GM18870 (cell line): ENCODE measurements at regions not wholly inside any gene's neighbourhood (a gene's known extent, or its start where the extent isn't known, plus 50 kb on each side); places are given as distances from the start of the nearest gene placed in this dataset.

ENCODE experiments used
- ATAC-seq: cut with Tn5 transposase; IDR thresholded peaks from one replicate; pipeline ENCODE4 v1.9.1; 2021; ENCODE audit warnings: moderate library complexity; ENCODE audit not compliant: unreplicated experiment

GRCh38 chr10:71066600-71066999 lies 145.8 kb upstream of the UNC5B start:
- ATAC-seq = no peak

DNA sequence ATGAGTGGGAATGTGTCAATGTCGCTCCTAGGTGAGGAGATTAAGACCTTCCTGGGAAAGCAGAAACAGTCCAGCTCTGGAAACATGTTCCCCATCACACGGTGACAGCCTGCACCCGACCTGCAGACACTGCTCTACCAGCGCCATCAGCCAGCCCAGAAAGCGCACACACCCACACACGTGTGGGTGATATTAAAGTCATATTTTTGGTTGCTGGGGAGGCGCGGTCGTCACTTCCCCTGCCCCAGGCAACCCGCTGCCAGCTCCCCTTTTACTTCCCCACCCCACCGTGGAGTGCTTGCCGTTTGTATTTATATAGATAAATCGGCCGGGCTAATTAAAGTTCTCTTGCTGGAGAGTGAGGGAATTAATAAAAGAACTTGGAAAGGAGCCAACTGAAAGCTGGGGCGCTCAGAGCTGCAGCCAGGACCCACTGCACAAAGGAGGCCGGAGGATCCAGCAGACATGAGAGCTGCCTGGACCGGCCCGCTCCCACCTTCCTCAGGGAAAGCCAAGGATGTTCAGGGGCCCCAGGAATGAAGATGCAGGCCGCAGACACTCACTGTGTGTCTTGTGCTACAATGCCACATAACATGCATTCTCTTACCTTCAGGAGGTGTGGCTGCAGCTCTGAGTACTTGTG lies 145.2 kb upstream of the UNC5B start:
- no peak for ATAC-seq

DNA sequence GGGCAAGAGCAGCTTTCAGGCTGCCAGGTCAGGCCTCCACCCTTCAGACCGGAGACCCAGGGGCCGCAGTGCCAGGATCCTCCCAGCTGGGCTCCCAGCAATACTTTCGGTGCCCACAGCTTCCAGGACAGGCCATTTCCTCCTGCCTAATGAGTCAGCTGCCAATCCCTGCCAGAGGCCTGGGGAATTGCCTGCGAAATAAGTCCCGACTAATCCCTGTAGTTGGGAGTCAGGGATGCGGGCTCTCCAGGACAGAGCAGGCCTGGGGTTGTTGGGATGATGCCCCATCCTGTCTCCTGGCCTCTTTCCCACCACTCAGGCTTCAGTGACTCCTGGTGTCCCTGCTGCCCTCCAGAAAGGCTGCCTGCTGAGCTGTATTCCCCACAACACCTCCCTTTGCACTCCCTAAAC lies 143.5 kb upstream of the UNC5B start:
- no peak for ATAC-seq

DNA sequence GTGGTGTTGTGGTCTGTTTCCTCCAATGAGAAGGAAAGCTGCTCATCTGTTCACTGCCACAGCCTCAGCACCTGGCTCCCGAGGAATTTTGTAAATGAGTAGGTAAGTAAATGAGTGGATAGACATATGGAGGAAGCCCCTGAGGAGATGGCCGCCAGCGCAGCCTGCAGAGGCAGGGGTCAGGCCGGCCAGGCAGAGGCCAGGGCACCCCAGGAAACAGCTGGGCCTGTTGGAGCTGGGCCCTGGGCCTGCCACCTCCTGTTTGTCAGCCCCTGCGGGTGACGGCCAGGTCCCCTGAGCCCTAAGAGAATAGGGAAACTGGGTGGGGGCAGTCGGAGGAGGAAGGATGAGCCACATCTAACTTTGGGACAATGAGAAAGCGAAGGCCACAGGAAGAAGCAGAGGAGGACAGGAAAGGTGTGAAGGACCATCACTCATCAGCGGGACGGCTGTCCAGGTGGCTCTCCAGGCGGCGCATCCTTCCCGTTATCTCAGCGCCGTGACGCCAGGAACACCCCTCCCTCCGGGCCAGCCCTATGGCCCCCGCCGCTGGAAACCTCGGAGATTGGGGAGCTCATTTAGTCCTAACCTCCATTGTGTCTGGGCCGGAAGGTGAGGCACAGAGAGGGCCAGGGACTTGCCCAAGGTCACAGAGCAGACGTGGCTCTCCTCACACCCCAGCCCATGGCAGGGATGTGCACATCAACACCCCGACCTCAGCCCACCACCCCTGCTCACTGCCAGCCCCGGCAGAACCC lies 142.3 kb upstream of the UNC5B start:
- ATAC-seq = no peak

DNA sequence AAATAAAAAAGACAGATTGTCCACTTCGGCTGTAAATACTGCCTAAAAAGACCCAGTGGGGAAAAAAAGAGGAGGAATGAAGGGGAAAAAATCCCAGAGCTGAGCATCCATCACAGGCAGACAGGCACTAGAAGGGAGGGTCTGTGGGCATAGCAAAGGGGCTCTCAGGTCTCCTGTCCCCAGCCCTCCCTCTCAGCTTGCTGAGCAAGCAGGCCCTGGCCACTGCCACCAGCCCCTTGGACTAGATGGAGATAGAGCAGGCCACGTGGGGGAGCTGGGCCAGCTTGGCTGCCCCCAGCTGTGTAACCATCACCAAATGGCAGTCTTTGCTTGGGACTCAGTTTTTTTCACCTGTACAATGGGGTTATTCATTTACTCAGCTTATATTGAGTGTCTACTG lies 141.6 kb upstream of the UNC5B start:
- ATAC-seq = no peak

DNA sequence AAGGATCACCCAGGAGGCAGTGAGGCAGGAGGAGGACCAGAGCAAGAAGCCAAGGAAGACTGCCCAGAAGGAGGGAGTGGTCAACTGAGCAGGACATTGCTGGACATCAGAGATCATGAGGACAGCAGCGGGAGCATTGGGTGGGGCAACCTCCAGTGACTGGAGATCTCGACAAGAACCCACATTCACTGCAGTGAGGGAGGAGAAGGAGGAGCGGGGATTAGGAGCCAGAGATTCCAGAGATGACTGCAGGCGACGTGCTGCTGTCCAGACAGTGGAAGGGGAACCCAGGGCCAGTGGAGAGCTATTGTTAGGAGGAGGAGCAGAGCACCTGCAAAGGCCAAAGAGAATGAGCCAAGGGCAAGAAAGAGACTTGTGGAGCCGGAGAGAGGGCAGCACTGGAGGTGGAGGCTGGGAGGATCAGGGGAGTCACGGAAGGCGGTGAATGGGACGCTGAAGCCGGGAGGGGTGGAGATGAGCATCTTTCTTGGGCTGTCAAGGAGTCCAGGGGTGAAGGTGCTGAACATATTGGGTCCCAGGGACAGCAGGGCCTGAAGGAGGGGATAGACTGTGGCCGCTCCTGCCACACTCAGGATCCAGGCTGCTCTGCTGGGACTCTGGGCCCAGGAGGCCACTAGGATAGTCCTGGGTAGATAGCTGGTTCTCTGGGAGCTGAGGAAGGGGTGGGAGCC lies 140.1 kb upstream of the UNC5B start:
- no peak for ATAC-seq

- no peak for ATAC-seq
Observed at GRCh38 chr10:71072823-71073210, 139.6 kb upstream of the UNC5B start.

- no peak for ATAC-seq
Observed at GRCh38 chr10:71073451-71074175, 138.8 kb upstream of the UNC5B start.

- no peak for ATAC-seq
Observed at GRCh38 chr10:71074176-71074755, 138.1 kb upstream of the UNC5B start.

GRCh38 chr10:71075086-71075758 lies 137.1 kb upstream of the UNC5B start:
- ATAC-seq = no peak

- no peak for ATAC-seq
Observed at GRCh38 chr10:71075759-71076472, 136.5 kb upstream of the UNC5B start.

DNA sequence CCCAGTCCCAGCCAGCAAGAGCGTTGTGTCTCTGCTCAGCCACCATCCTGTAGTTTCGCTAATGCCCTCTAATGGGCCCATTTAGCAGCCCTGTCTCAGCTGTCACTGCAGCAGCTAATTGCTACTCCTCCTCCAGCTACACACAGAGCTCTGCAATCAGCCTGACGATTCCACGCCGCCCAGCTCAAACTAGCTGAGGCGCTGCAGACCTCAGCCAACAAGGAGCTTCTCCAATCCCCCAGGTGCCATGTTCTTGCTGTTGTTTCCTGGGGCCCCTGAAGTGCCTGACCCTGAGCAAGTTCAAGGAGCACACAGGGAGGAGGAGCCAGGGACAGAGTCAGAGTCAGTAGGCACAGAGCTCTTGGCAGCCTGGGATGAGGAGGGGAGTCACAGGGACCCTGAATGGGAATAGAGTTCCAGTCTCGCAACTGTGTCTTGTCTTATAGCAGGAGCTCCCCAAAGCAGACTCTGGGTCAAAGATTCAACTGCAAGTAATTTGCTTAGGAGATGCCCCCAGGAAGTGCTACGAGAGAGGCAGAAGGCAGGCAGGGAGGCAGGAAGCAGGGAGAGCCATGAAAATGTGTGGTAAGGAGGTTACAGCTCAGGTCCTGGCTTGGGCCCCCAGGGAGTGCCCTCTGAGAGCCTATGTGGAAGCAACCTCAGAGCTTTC lies 135.8 kb upstream of the UNC5B start:
- ATAC-seq = no peak

DNA sequence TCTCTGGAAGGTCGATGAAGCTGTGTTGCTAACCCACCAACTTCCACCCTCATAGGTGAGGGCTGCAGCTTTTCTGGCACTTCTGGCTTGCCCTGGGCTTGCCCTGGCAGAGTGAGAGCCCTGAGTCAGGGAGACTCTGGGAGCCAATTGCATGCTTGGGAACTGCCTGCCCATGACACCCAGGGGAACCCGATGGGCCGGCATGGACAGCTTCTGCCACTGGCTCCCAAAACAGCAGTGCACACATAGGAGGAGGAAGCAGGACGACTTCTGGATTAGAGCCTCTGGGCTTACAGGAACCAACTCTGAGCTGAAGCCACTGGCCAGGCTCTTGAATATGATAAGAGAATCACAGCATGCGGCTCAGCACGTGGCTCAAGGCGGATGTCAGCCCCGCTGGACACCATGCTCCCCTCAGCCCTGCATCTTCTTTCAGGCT lies 135.2 kb upstream of the UNC5B start:
- no peak for ATAC-seq

DNA sequence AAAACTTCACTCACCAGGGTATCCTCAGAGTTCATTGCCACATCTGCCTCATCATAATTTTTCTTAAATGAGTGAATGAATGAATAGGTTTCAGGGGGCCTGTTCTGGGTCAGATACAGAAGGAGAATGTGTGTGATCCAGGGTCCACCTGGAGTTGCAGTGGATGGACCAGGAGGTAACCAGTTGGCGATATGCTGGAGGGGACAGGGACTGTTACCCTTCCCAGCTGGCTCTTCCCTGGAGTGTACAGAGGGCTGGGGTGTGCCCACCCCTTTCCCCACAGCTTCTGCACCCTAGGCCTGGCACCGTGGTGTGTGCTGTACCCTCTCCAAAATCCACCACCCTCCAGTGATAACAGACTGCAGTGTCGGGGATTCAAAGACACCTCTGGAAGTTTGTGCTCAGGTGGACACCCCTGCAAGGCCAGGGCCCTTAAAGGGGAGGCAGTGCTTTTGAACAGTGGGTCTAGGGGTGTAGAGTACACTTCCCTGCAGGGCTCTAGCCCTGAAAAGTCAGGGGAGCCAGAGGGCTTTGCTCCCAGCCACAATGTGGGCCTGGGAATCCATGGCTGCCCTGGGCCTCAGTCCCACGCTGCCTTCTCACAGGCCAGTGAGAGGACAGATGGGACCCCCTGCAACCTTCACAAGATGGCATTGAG lies 134.4 kb upstream of the UNC5B start:
- no peak for ATAC-seq

DNA sequence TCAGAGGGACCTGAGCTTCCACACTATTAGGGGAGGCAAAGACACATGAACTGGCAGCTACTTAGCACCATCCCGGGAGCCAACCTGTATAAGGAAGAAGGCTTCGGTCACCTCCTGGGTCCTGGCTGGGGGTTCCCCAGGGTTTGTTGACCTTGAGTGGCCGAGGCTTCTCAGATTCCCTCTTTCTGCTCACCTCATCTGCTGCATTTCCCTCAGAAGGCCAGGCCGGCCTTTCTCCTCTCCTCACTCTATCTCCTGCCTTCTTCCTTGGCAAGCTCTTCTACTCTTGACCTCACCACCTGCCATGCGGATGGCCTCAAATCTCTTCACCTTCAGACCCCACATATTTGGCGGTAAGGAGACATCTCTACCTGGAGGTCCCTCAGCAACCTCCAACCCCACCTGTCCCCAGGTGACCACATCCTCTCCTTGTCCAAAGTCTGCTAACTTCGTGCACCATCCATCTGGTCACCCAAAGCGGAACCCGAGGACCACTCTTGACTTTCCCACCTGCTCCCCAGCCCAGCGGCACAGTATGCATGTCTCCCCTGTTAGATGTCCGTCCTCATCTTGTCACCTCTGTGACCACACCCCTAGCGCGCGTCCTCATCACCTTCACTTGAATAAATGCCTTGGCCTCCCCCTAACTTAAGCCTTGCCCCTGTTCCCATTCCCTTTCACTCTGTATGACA lies 133.8 kb upstream of the UNC5B start:
- ATAC-seq = no peak

GRCh38 chr10:71079761-71080380 lies 132.5 kb upstream of the UNC5B start:
- no peak for ATAC-seq

- ATAC-seq = no peak
Observed at GRCh38 chr10:71080381-71081228, 131.8 kb upstream of the UNC5B start.
